ENCODE measurements at regions not wholly inside any gene's neighbourhood (a gene's known extent, or its start where the extent isn't known, plus 50 kb on each side); places are given as distances from the start of the nearest gene placed in this dataset.

GRCh38 chr18:51453594-51453993, 256.1 kb upstream of the MEX3C start:
- no peaks in the 10 kb centered on the region for H3K9me3 ChIP-seq (ENCODE audit: control insufficient read depth in 1 of 2, insufficient read depth in 1 of 2, low read depth in 1 of 2, low read length in 2 of 2)
- H3K27me3 ChIP-seq (ENCODE audit: insufficient read depth, low read length), result no peaks in the 10 kb centered on the region
- RAD21 ChIA-PET (ENCODE audit: low non-redundant PET in 1 of 2, low total read pairs in 2 of 2, uncharacterized antibody in 2 of 2, unreplicated experiment in 2 of 2), result no interaction called here
- no peaks in the 10 kb centered on the region for H3K9me2 ChIP-seq (ENCODE audit: insufficient read depth)
- H2AFZ ChIP-seq (ENCODE audit: low read depth, low read length, poor library complexity, severe bottlenecking), result no peak overlapping the region
- DNase-seq (ENCODE audit: low read depth, low spot score) (no peak), ATAC-seq (no peak)
- no peaks in the 10 kb centered on the region for H4K20me1 ChIP-seq (ENCODE audit: insufficient read depth)
- TF ChIP-seq ELF1 (IDR thresholded peaks at IDR 0.05; ENCODE audit: borderline replicate concordance, low read depth) (no peak), JUND (IDR thresholded peaks at IDR 0.05) (no peak), POLR2A (IDR thresholded peaks at IDR 0.05; ENCODE audit: borderline replicate concordance, extremely low read depth, insufficient read depth, insufficient read length) (no peak), ZNF274 (IDR thresholded peaks at IDR 0.05; ENCODE audit: low read depth, low read length) (no peak), ATF3 (IDR thresholded peaks at IDR 0.05) (no peak), TCF7L2 (IDR thresholded peaks at IDR 0.05; ENCODE audit: borderline replicate concordance, extremely low read depth, insufficient read depth, insufficient read length) (no peak), YY1 (IDR thresholded peaks at IDR 0.05; ENCODE audit: extremely low read depth, insufficient replicate concordance, low read depth, low read length) (no peak), REST (IDR thresholded peaks at IDR 0.05; ENCODE audit: low read depth) (no peak), SRF (IDR thresholded peaks at IDR 0.05; ENCODE audit: low read depth) (no peak), EZH2 (IDR thresholded peaks at IDR 0.05) (no peak), CEBPB (IDR thresholded peaks at IDR 0.05; ENCODE audit: low read depth) (no peak), RAD21 (IDR thresholded peaks at IDR 0.05; ENCODE audit: low read depth) (no peak), SP1 (IDR thresholded peaks at IDR 0.05; ENCODE audit: low read depth) (no peak), FOSL1 (IDR thresholded peaks at IDR 0.05; ENCODE audit: low read depth) (no peak), SIN3A (IDR thresholded peaks at IDR 0.05; ENCODE audit: low read depth) (no peak), CTCF (IDR thresholded peaks at IDR 0.05 in 2 of 3, conservative IDR thresholded peaks at IDR 0.05 in 1 of 3; ENCODE audit: borderline replicate concordance in 1 of 3, insufficient read depth in 1 of 3, low read depth in 2 of 3, low read length in 2 of 3) (no peak)
- H3K4me1 ChIP-seq (ENCODE audit: control insufficient read depth in 1 of 2, insufficient read depth in 2 of 2, low read length in 2 of 2), result no peaks in the 10 kb centered on the region
- no peaks in the 10 kb centered on the region for H3K36me3 ChIP-seq (ENCODE audit: control insufficient read depth in 1 of 2, insufficient read depth in 2 of 2, low read length in 2 of 2)
- H3K4me2 ChIP-seq (ENCODE audit: low read length), result no peak overlapping the region
- POLR2A ChIA-PET, result no interaction called here
- no peak overlapping the region for H3K9ac ChIP-seq (ENCODE audit: low read length)
- CTCF ChIA-PET, result no interaction called here
- no peak overlapping the region for H3K27ac ChIP-seq (ENCODE audit: low read depth, low read length)
- BruUV-seq (replicated peaks), result no TSS peak
- no peaks in the 10 kb centered on the region for H3K79me2 ChIP-seq (ENCODE audit: insufficient read depth, low read length)
- intact Hi-C loops (cut with micrococcal nuclease), result no loop called here
- H3K4me3 ChIP-seq (replicated peaks in 1 of 2; ENCODE audit: low read depth in 1 of 2, low read length in 2 of 2), result no peak overlapping the region

Measured in HCT116 (cell line).